WTC11 (cell line): ENCODE measurements at regions not wholly inside any gene's neighbourhood (a gene's known extent, or its start where the extent isn't known, plus 50 kb on each side); places are given as distances from the start of the nearest gene placed in this dataset.

Experiments
- CBFB ChIP-seq: sonication (generic); formaldehyde crosslinking; IDR thresholded peaks from 2 replicates; pipeline ENCODE4 v1.8.1; 2022; ENCODE audit warnings: mild to moderate bottlenecking, low read depth, missing genetic modification reagents
- GABPB1 ChIP-seq: sonication (generic); formaldehyde crosslinking; IDR thresholded peaks from 2 replicates; pipeline ENCODE4 v1.8.1; 2023; ENCODE audit warnings: mild to moderate bottlenecking, missing genetic modification reagents
- JUN ChIP-seq: sonication (generic); formaldehyde crosslinking; IDR thresholded peaks from 2 replicates; pipeline ENCODE4 v1.8.0; 2023; ENCODE audit warnings: mild to moderate bottlenecking, missing genetic modification reagents
- NR2C2 ChIP-seq: sonication (generic); formaldehyde crosslinking; IDR thresholded peaks from 2 replicates; pipeline ENCODE4 v1.8.0; 2022; ENCODE audit warnings: mild to moderate bottlenecking, missing genetic modification reagents
- SMAD3 ChIP-seq: sonication (generic); formaldehyde crosslinking; IDR thresholded peaks from 2 replicates; pipeline ENCODE4 v1.8.0; 2022; ENCODE audit warnings: missing genetic modification reagents, mild to moderate bottlenecking, borderline replicate concordance
- SP1 ChIP-seq: sonication (generic); formaldehyde crosslinking; conservative IDR thresholded peaks from 2 replicates; pipeline ENCODE4 v1.8.1; 2022; ENCODE audit warnings: missing genetic modification reagents
- TEAD4 ChIP-seq: sonication (generic); formaldehyde crosslinking; IDR thresholded peaks from 2 replicates; pipeline ENCODE4 v1.8.0; 2022; ENCODE audit warnings: mild to moderate bottlenecking, missing genetic modification reagents
- ZNF416 ChIP-seq: fragments of 250-450 bp; sonication (Bioruptor Pico); IDR thresholded peaks from 2 replicates; pipeline ENCODE4 v1.9.0; 2021; ENCODE audit warnings: mild to moderate bottlenecking, inconsistent platforms
- TF ChIP-seq, protein P1 (sequence below): fragments of 200-600 bp; IDR thresholded peaks from 2 replicates; pipeline ENCODE4 v1.8.0; 2022; ENCODE audit warnings: antibody characterized with exemption
- TF ChIP-seq, protein P2 (sequence below): sonication (generic); formaldehyde crosslinking; conservative IDR thresholded peaks from 2 replicates; pipeline ENCODE4 v1.8.1; 2023; ENCODE audit warnings: mild to moderate bottlenecking, low read depth, missing genetic modification reagents, moderate library complexity

DNA sequence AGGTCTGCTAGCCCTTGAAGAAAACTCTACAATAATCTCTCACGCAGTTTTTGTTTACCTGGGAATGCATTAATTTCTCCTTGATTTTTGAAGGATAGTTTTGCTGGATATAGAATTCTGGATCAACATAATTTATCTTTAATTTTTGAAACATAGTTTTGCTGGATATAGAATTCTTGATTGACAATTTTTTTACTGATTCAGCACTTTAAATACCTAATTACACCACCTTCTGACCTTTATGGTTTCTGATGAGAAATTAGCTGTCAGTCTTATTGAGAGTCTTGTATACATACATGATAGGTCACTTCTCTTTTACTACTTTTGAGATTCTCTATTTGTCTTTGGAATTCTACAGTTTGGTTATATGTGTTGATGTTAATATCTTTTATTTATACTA, 741.6 kb downstream of the FGF9 start:
- TF ChIP-seq TEAD4 (CRISPR knock-in tag), result no peak
- no peak for TF ChIP-seq GABPB1 (CRISPR knock-in tag)
- TF ChIP-seq, protein P1, sequence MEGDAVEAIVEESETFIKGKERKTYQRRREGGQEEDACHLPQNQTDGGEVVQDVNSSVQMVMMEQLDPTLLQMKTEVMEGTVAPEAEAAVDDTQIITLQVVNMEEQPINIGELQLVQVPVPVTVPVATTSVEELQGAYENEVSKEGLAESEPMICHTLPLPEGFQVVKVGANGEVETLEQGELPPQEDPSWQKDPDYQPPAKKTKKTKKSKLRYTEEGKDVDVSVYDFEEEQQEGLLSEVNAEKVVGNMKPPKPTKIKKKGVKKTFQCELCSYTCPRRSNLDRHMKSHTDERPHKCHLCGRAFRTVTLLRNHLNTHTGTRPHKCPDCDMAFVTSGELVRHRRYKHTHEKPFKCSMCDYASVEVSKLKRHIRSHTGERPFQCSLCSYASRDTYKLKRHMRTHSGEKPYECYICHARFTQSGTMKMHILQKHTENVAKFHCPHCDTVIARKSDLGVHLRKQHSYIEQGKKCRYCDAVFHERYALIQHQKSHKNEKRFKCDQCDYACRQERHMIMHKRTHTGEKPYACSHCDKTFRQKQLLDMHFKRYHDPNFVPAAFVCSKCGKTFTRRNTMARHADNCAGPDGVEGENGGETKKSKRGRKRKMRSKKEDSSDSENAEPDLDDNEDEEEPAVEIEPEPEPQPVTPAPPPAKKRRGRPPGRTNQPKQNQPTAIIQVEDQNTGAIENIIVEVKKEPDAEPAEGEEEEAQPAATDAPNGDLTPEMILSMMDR, result no peak
- TF ChIP-seq, protein P2, sequence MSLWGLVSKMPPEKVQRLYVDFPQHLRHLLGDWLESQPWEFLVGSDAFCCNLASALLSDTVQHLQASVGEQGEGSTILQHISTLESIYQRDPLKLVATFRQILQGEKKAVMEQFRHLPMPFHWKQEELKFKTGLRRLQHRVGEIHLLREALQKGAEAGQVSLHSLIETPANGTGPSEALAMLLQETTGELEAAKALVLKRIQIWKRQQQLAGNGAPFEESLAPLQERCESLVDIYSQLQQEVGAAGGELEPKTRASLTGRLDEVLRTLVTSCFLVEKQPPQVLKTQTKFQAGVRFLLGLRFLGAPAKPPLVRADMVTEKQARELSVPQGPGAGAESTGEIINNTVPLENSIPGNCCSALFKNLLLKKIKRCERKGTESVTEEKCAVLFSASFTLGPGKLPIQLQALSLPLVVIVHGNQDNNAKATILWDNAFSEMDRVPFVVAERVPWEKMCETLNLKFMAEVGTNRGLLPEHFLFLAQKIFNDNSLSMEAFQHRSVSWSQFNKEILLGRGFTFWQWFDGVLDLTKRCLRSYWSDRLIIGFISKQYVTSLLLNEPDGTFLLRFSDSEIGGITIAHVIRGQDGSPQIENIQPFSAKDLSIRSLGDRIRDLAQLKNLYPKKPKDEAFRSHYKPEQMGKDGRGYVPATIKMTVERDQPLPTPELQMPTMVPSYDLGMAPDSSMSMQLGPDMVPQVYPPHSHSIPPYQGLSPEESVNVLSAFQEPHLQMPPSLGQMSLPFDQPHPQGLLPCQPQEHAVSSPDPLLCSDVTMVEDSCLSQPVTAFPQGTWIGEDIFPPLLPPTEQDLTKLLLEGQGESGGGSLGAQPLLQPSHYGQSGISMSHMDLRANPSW (CRISPR knock-in tag), result no peak
- TF ChIP-seq SP1 (CRISPR knock-in tag), result no peak
- TF ChIP-seq JUN, result no peak
- TF ChIP-seq ZNF416 (CRISPR knock-in tag), result no peak
- no peak for TF ChIP-seq CBFB (CRISPR knock-in tag)
- TF ChIP-seq NR2C2 (CRISPR knock-in tag), result no peak
- no peak for TF ChIP-seq SMAD3 (CRISPR knock-in tag)
